ENCODE measurements at regions not wholly inside any gene's neighbourhood (a gene's known extent, or its start where the extent isn't known, plus 50 kb on each side); places are given as distances from the start of the nearest gene placed in this dataset.

DNA sequence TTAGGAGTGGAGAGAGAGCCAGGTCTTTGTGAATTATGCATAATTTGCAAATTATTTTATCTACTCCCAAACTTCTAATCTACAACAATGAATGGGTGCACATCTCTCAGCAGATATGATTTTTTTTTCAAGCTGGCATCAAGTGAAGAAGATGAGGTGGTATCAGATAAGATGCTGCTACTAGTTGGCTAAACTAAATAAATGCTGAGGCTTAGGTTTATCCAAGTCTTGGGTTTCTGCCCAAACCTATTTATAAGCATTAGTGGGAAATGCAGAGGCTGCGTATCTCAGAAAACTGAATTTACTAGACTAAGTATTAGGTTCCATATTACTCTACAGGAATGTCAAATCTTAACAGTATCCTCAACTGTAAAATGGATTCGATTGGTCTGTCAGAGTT lies 703.0 kb upstream of the CELF2 start:
- H3K27me3 ChIP-seq (ENCODE audit: control insufficient read depth, insufficient read depth, low read length), result no peaks in the 10 kb centered on the region
- in situ Hi-C loops (cut with MboI; ENCODE audit: low sequenced_read_pairs), result no loop called here
- no CpG with 5 or more reads among the region's 2 CpGs for WGBS, 2 experiments (ENCODE audit: extremely low coverage in 2 of 2, insufficient read length in 1 of 2)

More for the DNA sequence above, 703.0 kb upstream of the CELF2 start:
- Histone ChIP-seq H3K4me3 (ENCODE audit: insufficient read depth, low read depth, low read length) (no peak overlapping the region), H3K36me3 (ENCODE audit: control insufficient read depth, insufficient read depth, low read length) (no peaks in the 10 kb centered on the region), H3K9me3 (ENCODE audit: control insufficient read depth, insufficient read depth, low read length) (no peaks in the 10 kb centered on the region), H3K23ac (ENCODE audit: low read depth, low read length) (no peak overlapping the region), H2BK120ac (ENCODE audit: low read depth, low read length) (no peak overlapping the region; the same call in 1 of the 2 replicates), H3K27ac (ENCODE audit: insufficient read depth, low read length) (no peak overlapping the region), H4K8ac (ENCODE audit: low read depth in 2 of 2, low read length in 2 of 2) (no peak overlapping the region), H3K14ac (replicated peaks; ENCODE audit: low read depth, low read length) (no peak overlapping the region), H3K18ac (ENCODE audit: low read depth, low read length) (no peak overlapping the region), H2AK5ac (ENCODE audit: low read depth, low read length) (peak overlapping the region; percentile 73; the same call in 1 of the 2 replicates), H3K4me2 (ENCODE audit: low read depth, low read length) (no peak overlapping the region), H2AFZ (replicated peaks; ENCODE audit: low read length, poor library complexity) (no peak overlapping the region), H2BK5ac (ENCODE audit: low read depth, low read length, poor library complexity, severe bottlenecking) (no peak overlapping the region), H4K5ac (ENCODE audit: low read depth, low read length) (no peak overlapping the region), H3K4me1 (ENCODE audit: control insufficient read depth, insufficient read depth, low read length) (no peaks in the 10 kb centered on the region), H2AK9ac (replicated peaks; ENCODE audit: low read depth, low read length, poor library complexity) (no peak overlapping the region), H4K20me1 (ENCODE audit: insufficient read depth, low read length) (no peaks in the 10 kb centered on the region), H4K91ac (ENCODE audit: insufficient read depth, low read depth, low read length) (no peak overlapping the region), H2BK20ac (ENCODE audit: low read depth, low read length) (no peak overlapping the region), H3K56ac (ENCODE audit: extremely low read depth, insufficient read depth, low read length) (no peak overlapping the region), H2BK15ac (ENCODE audit: low read depth, low read length) (no peak overlapping the region), H3K79me1 (ENCODE audit: low read depth in 1 of 2, low read length in 2 of 2) (no peaks in the 10 kb centered on the region), H3K9me1 (ENCODE audit: insufficient read depth, low read length) (no peaks in the 10 kb centered on the region), H3K4ac (ENCODE audit: low read depth, low read length) (no peak overlapping the region), H3K9ac (ENCODE audit: low read depth, low read length) (no peak overlapping the region)
- dilution Hi-C loops (cut with HindIII; ENCODE audit: low sequenced_read_pairs, unreplicated experiment), result no loop called here
- BruUV-seq (replicated peaks), result no TSS peak
- no peak for DNase-seq
- TF ChIP-seq MAZ (IDR thresholded peaks at IDR 0.05; ENCODE audit: borderline replicate concordance, low read depth, low read length) (no peak), MAFK (IDR thresholded peaks at IDR 0.05; ENCODE audit: low read depth, low read length) (no peak)
- TF ChIP-seq, protein P1, sequence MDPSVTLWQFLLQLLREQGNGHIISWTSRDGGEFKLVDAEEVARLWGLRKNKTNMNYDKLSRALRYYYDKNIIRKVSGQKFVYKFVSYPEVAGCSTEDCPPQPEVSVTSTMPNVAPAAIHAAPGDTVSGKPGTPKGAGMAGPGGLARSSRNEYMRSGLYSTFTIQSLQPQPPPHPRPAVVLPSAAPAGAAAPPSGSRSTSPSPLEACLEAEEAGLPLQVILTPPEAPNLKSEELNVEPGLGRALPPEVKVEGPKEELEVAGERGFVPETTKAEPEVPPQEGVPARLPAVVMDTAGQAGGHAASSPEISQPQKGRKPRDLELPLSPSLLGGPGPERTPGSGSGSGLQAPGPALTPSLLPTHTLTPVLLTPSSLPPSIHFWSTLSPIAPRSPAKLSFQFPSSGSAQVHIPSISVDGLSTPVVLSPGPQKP (IDR thresholded peaks at IDR 0.05; ENCODE audit: borderline replicate concordance, low read depth, low read length), result no peak
- ATAC-seq (ENCODE audit: low read depth), result no peak
- ChIA-PET CTCF (no interaction called here), POLR2A (ENCODE audit: unreplicated experiment) (no interaction called here)
- intact Hi-C loops (cut with micrococcal nuclease), result loop anchor here (1.0 kb wide), 1 partner anchor 16 kb away; no protein-coding TSS in a partner anchor

Data from IMR-90 (cell line).